ENCODE measurements at regions not wholly inside any gene's neighbourhood (a gene's known extent, or its start where the extent isn't known, plus 50 kb on each side); places are given as distances from the start of the nearest gene placed in this dataset.

GRCh38 chr3:193908181-193908744 is 227.7 kb upstream of the HES1 start:
- Histone ChIP-seq H3K4me3 (ENCODE audit: low read depth, low read length) (no peak overlapping the region), H3K9ac (ENCODE audit: low read depth, low read length) (no peak overlapping the region), H3K9me3 (ENCODE audit: control insufficient read depth, insufficient read depth, low read length) (no peaks in the 10 kb centered on the region), H3K4me1 (ENCODE audit: control insufficient read depth, insufficient read depth, low read length) (peaks cover 10% of the 10 kb centered on the region), H3K36me3 (ENCODE audit: control insufficient read depth, insufficient read depth, low read length) (no peaks in the 10 kb centered on the region), H3K27me3 (ENCODE audit: control insufficient read depth, insufficient read depth, low read length) (no peaks in the 10 kb centered on the region)

DNA sequence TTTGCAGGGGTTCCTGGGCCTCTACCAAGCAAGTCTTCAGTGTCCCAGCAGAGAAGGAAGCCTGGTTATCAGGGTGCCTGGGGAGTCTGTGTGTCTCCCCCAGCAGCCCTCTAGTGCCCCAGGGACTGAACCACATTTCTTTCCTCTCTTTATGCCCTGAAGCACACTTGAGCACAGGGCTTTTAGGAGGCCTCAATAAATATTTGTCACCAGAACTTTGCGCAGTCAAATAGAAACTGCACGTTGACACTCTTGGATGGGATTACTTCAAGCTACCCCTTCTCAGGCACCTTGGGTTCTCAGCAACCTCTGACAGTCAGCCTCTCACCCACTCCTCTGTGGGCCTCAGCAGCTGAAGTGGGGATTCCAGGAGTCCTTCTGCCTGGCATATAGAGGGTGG is 226.6 kb upstream of the HES1 start:
- Histone ChIP-seq H3K36me3 (ENCODE audit: control insufficient read depth, insufficient read depth, low read length) (no peaks in the 10 kb centered on the region), H3K4me1 (ENCODE audit: control insufficient read depth, insufficient read depth, low read length) (peaks cover 10% of the 10 kb centered on the region), H3K27me3 (ENCODE audit: control insufficient read depth, insufficient read depth, low read length) (no peaks in the 10 kb centered on the region), H3K4me3 (ENCODE audit: low read depth, low read length) (no peak overlapping the region), H3K9me3 (ENCODE audit: control insufficient read depth, insufficient read depth, low read length) (no peaks in the 10 kb centered on the region), H3K9ac (ENCODE audit: low read depth, low read length) (no peak overlapping the region)

DNA sequence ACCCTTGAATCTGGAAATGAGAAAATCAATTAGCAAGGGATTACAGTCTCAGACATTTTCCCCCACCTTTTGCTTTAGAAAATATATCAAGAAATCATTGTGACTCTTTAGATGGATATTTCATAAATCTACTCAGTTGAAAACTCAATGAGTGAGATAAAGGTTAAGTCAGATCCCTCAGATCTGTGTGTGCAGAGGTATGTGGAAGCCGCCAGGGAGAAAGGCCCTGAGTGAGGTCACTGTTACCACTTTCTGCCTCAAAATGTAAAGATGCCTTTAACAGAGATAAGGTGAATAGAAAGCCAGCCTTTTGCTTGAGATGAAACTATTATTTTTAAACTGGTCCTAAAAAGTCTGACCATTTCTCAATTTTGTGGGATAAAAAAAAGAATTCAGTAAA is 225.6 kb upstream of the HES1 start:
- Histone ChIP-seq H3K27me3 (ENCODE audit: control insufficient read depth, insufficient read depth, low read length) (no peaks in the 10 kb centered on the region), H3K9ac (ENCODE audit: low read depth, low read length) (no peak overlapping the region), H3K9me3 (ENCODE audit: control insufficient read depth, insufficient read depth, low read length) (no peaks in the 10 kb centered on the region), H3K4me1 (ENCODE audit: control insufficient read depth, insufficient read depth, low read length) (peaks cover 10% of the 10 kb centered on the region), H3K36me3 (ENCODE audit: control insufficient read depth, insufficient read depth, low read length) (no peaks in the 10 kb centered on the region), H3K4me3 (ENCODE audit: low read depth, low read length) (no peak overlapping the region)

GRCh38 chr3:193910886-193911738 is 224.8 kb upstream of the HES1 start:
- Histone ChIP-seq H3K9ac (ENCODE audit: low read depth, low read length) (no peak overlapping the region), H3K4me1 (ENCODE audit: control insufficient read depth, insufficient read depth, low read length) (peaks cover 10% of the 10 kb centered on the region), H3K4me3 (ENCODE audit: low read depth, low read length) (no peak overlapping the region), H3K36me3 (ENCODE audit: control insufficient read depth, insufficient read depth, low read length) (no peaks in the 10 kb centered on the region), H3K9me3 (ENCODE audit: control insufficient read depth, insufficient read depth, low read length) (no peaks in the 10 kb centered on the region), H3K27me3 (ENCODE audit: control insufficient read depth, insufficient read depth, low read length) (no peaks in the 10 kb centered on the region)

GRCh38 chr3:193911784-193912340 is 224.1 kb upstream of the HES1 start:
- no peak overlapping the region for H3K4me3 ChIP-seq (ENCODE audit: low read depth, low read length)
- H3K27me3 ChIP-seq (ENCODE audit: control insufficient read depth, insufficient read depth, low read length) = no peaks in the 10 kb centered on the region
- H3K4me1 ChIP-seq (ENCODE audit: control insufficient read depth, insufficient read depth, low read length) = peaks cover 10% of the 10 kb centered on the region
- H3K9ac ChIP-seq (ENCODE audit: low read depth, low read length) = no peak overlapping the region
- no peaks in the 10 kb centered on the region for H3K36me3 ChIP-seq (ENCODE audit: control insufficient read depth, insufficient read depth, low read length)
- H3K9me3 ChIP-seq (ENCODE audit: control insufficient read depth, insufficient read depth, low read length) = no peaks in the 10 kb centered on the region

GRCh38 chr3:193912621-193913178 is 223.2 kb upstream of the HES1 start:
- Histone ChIP-seq H3K9ac (ENCODE audit: low read depth, low read length) (no peak overlapping the region), H3K4me1 (ENCODE audit: control insufficient read depth, insufficient read depth, low read length) (peaks cover 10% of the 10 kb centered on the region), H3K27me3 (ENCODE audit: control insufficient read depth, insufficient read depth, low read length) (no peaks in the 10 kb centered on the region), H3K9me3 (ENCODE audit: control insufficient read depth, insufficient read depth, low read length) (no peaks in the 10 kb centered on the region), H3K4me3 (ENCODE audit: low read depth, low read length) (no peak overlapping the region), H3K36me3 (ENCODE audit: control insufficient read depth, insufficient read depth, low read length) (no peaks in the 10 kb centered on the region)

GRCh38 chr3:193914602-193915001 is 221.3 kb upstream of the HES1 start:
- Histone ChIP-seq H3K9me3 (ENCODE audit: control insufficient read depth, insufficient read depth, low read length) (no peaks in the 10 kb centered on the region), H3K9ac (ENCODE audit: low read depth, low read length) (no peak overlapping the region), H3K27me3 (ENCODE audit: control insufficient read depth, insufficient read depth, low read length) (peaks cover 2% of the 10 kb centered on the region), H3K4me1 (ENCODE audit: control insufficient read depth, insufficient read depth, low read length) (peaks cover 10% of the 10 kb centered on the region), H3K4me3 (ENCODE audit: low read depth, low read length) (no peak overlapping the region), H3K36me3 (ENCODE audit: control insufficient read depth, insufficient read depth, low read length) (no peaks in the 10 kb centered on the region)

GRCh38 chr3:193915099-193915498 is 220.8 kb upstream of the HES1 start:
- Histone ChIP-seq H3K9ac (ENCODE audit: low read depth, low read length) (no peak overlapping the region), H3K36me3 (ENCODE audit: control insufficient read depth, insufficient read depth, low read length) (no peaks in the 10 kb centered on the region), H3K4me3 (ENCODE audit: low read depth, low read length) (no peak overlapping the region), H3K4me1 (ENCODE audit: control insufficient read depth, insufficient read depth, low read length) (peaks cover 10% of the 10 kb centered on the region), H3K27me3 (ENCODE audit: control insufficient read depth, insufficient read depth, low read length) (peaks cover 3% of the 10 kb centered on the region), H3K9me3 (ENCODE audit: control insufficient read depth, insufficient read depth, low read length) (no peaks in the 10 kb centered on the region)

DNA sequence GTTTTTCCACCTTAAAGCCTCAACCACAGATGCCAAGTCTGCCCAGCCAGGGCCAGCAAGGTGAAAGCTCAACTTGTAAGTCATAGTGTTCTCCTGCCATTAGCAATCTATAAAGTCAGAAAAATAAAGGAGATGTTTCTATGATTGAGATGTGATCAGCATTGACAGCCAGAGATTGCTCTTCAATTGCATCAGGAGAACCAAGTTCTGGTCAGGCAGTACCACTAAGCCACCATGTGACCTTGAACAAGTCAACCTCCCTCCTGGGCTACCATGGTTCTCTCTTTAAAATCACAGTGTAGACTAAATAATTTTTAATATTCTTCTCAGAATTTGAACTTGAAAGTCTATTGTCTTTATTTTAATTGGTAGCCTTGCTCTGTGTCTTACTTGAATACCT is 220.3 kb upstream of the HES1 start:
- no peak overlapping the region for H3K9ac ChIP-seq (ENCODE audit: low read depth, low read length)
- H3K36me3 ChIP-seq (ENCODE audit: control insufficient read depth, insufficient read depth, low read length) = no peaks in the 10 kb centered on the region
- peaks cover 10% of the 10 kb centered on the region for H3K4me1 ChIP-seq (ENCODE audit: control insufficient read depth, insufficient read depth, low read length)
- no peaks in the 10 kb centered on the region for H3K9me3 ChIP-seq (ENCODE audit: control insufficient read depth, insufficient read depth, low read length)
- peaks cover 3% of the 10 kb centered on the region for H3K27me3 ChIP-seq (ENCODE audit: control insufficient read depth, insufficient read depth, low read length)
- no peak overlapping the region for H3K4me3 ChIP-seq (ENCODE audit: low read depth, low read length)

DNA sequence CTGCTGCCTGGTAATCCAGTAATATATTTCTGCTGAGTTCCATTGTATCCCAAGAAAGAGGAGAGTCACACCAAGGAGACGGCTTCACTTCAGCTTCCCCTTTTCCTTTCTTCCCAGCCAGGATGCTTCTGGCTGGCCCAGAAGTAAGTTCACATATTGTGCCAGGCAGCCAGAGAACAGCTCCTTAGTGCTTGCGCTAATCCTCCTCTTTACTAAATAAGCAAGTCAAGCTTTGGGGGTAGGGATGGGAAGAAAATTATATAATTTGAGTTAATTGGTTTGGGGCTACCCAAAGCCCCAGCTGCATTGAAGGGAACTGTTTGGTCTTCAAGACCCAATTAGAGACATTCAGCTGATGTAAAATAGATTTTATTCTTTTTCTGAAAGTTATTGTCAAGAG is 218.8 kb upstream of the HES1 start:
- Histone ChIP-seq H3K4me3 (ENCODE audit: low read depth, low read length) (no peak overlapping the region), H3K36me3 (ENCODE audit: control insufficient read depth, insufficient read depth, low read length) (no peaks in the 10 kb centered on the region), H3K9ac (ENCODE audit: low read depth, low read length) (no peak overlapping the region), H3K27me3 (ENCODE audit: control insufficient read depth, insufficient read depth, low read length) (peaks cover 3% of the 10 kb centered on the region), H3K9me3 (ENCODE audit: control insufficient read depth, insufficient read depth, low read length) (no peaks in the 10 kb centered on the region), H3K4me1 (ENCODE audit: control insufficient read depth, insufficient read depth, low read length) (no peaks in the 10 kb centered on the region)

DNA sequence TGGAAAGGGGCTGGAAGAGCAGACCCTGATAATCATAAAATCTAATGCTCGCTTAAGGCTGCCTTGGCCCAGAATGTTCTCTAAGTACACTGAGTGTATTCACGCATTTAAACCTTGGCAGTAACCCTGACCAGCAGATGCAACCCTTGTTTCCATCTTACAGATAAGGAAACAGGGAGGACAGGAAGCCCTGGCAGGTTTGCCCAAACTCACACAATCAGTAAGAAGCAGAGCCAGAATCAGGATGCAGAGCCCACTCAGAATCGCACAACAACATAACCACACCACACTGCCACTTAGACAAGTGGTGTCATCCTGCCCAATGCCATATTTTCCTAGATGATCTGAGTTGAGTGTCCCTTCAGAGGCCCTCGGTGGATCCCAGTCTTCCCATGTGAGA is 214.5 kb upstream of the HES1 start:
- Histone ChIP-seq H3K9me3 (ENCODE audit: control insufficient read depth, insufficient read depth, low read length) (no peaks in the 10 kb centered on the region), H3K36me3 (ENCODE audit: control insufficient read depth, insufficient read depth, low read length) (no peaks in the 10 kb centered on the region)

More for the DNA sequence above, 214.5 kb upstream of the HES1 start:
- Histone ChIP-seq H3K4me1 (ENCODE audit: control insufficient read depth, insufficient read depth, low read length) (no peaks in the 10 kb centered on the region), H3K27me3 (ENCODE audit: control insufficient read depth, insufficient read depth, low read length) (peaks cover 3% of the 10 kb centered on the region), H3K9ac (ENCODE audit: low read depth, low read length) (no peak overlapping the region), H3K4me3 (ENCODE audit: low read depth, low read length) (no peak overlapping the region)
